Erythroblast (primary cell): ENCODE measurements at regions not wholly inside any gene's neighbourhood (a gene's known extent, or its start where the extent isn't known, plus 50 kb on each side); places are given as distances from the start of the nearest gene placed in this dataset.

ENCODE experiments used
- DNase-seq, 2 experiments: peaks; one replicate each; lab custom pipeline; 2025; lab: John Stamatoyannopoulos, UW
- GATA1 ChIP-seq: IDR thresholded peaks from 2 replicates; pipeline ENCODE4 v1.6.1; 2011; ENCODE audit warnings: low read depth, mild to moderate bottlenecking, control low read depth, low read length, moderate library complexity
- POLR2A ChIP-seq: IDR thresholded peaks from 2 replicates; pipeline ENCODE4 v1.6.1; 2011; ENCODE audit warnings: mild to moderate bottlenecking, low read length

DNA sequence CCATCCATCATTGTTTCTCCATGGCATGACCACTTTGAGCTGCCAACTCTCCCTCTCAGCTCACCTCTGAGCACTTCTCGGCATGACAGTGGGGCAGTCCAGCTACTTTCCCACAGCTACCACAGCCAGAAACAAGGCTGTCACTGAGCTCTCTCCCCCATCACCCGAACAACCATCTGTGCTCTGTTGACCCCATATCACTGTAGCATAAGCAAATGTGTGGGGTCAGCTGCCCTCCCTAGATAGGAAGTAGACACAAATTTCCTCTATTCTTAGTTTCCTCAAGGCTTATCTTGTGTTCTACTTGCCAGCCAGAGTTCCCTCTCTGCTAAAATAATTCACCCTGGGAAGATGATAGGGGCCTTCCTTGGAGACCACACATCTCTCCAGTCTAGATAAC lies 82.6 kb upstream of the FUT8 start:
- peak in 1 of 2 experiments; percentile 44 for DNase-seq
- TF ChIP-seq GATA1 (no peak), POLR2A (no peak)

DNA sequence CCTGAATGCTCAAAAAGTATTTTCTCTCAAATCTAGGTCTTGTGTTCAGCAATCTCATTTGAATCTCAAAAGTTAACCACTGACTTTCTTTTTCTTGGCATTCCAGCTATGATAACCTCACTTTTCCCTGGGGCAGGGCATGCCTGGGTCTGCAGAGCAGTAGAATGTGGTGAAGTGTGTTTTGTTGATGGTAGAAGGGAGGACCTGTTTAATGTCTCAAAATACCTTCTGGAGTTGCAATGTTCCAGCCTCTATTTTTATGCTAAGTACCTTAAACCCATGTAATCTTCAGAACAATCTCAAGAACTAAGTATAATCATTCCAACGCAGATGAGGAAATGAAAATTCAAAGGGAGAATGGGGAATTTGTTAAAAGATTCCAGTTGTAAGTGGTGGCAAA lies 82.1 kb upstream of the FUT8 start:
- no peak for DNase-seq
- TF ChIP-seq GATA1: no peak
- no peak for TF ChIP-seq POLR2A

- DNase-seq: no peak
- TF ChIP-seq GATA1 (no peak), POLR2A (no peak)
Observed at GRCh38 chr14:65331652-65332051, 80.9 kb upstream of the FUT8 start.

DNA sequence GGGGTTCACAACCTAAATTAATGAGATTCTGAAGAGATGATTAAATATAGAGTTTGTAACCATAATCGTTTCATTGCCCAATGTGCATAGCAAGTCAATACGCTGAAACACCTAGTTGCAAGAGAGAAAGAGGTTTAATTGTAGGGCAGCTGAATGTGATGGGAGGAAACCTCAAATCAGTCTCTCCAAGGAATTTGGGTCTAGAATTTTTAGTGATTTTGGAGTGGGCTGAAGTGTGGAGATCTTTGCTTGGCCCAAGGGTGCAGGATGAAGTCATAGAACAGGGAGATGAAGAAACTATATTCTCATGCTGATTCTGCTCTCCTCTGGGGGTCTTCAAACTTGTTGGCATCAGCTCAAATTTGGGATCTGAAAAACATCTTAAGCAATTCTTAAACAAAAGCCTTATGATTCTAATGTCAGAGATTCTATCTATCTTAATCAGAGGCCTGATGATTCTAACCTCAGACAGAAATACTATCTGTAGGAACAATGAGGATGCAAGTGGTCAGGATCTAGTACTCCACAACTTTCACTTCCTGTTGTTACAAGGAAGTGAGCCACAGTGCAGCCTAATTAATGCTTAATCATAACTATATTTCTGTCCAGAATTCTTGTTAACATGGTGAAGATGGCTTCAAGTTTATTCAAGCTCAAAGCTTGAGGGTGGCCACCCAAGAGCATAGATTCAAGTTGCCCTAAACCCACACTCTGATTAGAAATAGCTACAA lies 80.2 kb upstream of the FUT8 start:
- TF ChIP-seq POLR2A (no peak), GATA1 (no peak)
- DNase-seq: no peak

GRCh38 chr14:65333943-65334687 lies 78.4 kb upstream of the FUT8 start:
- DNase-seq: no peak
- TF ChIP-seq GATA1 (no peak), POLR2A (no peak)

- DNase-seq: peak in 1 of 2 experiments; percentile 40
- no peak for TF ChIP-seq GATA1
- TF ChIP-seq POLR2A: no peak
Observed at GRCh38 chr14:65334765-65335410, 77.6 kb upstream of the FUT8 start.

DNA sequence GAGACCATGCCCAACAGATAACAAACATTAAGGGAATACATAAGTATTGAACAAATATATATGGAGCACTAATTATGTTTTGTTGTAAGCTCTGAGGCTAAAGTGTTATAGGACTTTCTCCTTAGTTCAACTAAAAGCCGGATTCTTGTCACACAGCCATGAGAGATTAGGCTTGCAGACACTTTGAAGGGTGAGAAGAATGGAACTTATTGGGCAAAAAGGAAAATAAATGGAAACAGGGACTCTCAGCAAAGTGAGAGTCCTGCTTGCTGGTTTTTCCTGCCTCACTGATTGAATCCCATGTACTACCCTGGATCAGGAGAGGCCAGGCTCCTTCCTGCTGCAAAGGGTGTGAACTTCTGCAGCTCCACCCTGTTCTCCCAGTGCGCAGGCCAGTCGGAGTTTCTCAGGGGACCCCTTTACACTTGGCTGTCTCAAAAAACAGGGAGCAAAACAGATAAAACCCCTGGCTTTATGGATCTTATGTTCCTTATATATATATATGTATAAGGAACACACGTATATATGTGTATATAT lies 77.1 kb upstream of the FUT8 start:
- TF ChIP-seq GATA1 (no peak), POLR2A (no peak)

DNA sequence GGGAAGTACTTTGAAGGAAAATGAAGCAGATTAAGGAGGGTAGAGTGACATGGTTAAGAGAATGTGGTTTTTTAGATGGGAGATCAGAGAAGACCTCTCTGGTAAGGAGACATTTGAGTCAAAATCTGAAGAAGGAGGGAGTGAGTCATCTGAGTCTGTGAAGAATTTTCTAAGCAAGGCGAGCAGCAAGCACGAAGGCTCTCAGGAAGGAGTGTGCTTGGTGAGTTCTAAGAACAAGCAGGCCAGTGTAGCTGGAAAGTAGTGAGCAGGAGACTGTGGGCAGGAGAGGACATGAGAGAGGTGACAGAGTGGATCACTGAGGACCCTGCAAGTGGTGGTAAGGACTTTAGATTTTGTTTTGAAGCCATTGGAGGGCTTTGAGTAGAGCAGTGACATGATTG lies 76.3 kb upstream of the FUT8 start:
- DNase-seq: no peak
- no peak for TF ChIP-seq POLR2A
- TF ChIP-seq GATA1: no peak

More for the DNA sequence above, 77.1 kb upstream of the FUT8 start:
- no peak for DNase-seq

GRCh38 chr14:65339866-65340265 lies 72.7 kb upstream of the FUT8 start:
- no peak for TF ChIP-seq POLR2A
- TF ChIP-seq GATA1: no peak
- DNase-seq: no peak

- TF ChIP-seq GATA1 (no peak), POLR2A (no peak)
- no peak for DNase-seq
Observed at GRCh38 chr14:65344011-65344410, 68.5 kb upstream of the FUT8 start.

DNA sequence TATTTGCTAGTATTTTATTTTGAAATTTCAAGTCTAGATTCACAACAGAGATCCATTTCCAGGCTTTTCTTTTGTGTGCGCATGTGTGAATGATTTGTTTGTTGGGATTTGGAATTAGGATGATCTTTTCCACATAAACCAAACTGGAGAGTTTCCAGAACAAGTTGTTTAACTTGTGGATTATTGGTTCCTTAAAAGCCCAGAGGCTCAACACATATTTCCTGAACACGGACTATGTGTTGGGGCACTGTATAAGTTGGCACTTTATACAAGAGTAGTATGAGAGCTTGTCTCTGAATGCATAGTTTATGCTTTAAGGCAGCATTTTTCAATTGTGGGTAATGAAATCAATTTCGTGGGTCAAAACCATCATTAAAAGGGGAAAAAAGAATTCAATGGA lies 67.3 kb upstream of the FUT8 start:
- DNase-seq: no peak
- TF ChIP-seq POLR2A (no peak), GATA1 (no peak)

- no peak for DNase-seq
- TF ChIP-seq GATA1: no peak
- no peak for TF ChIP-seq POLR2A
Observed at GRCh38 chr14:65346474-65346873, 66.1 kb upstream of the FUT8 start.

- DNase-seq: no peak
- TF ChIP-seq POLR2A (no peak), GATA1 (no peak)
Observed at GRCh38 chr14:65346895-65347294, 65.6 kb upstream of the FUT8 start.

- DNase-seq: no peak
- TF ChIP-seq GATA1: no peak
- TF ChIP-seq POLR2A: no peak
Observed at GRCh38 chr14:65348137-65348536, 64.4 kb upstream of the FUT8 start.

DNA sequence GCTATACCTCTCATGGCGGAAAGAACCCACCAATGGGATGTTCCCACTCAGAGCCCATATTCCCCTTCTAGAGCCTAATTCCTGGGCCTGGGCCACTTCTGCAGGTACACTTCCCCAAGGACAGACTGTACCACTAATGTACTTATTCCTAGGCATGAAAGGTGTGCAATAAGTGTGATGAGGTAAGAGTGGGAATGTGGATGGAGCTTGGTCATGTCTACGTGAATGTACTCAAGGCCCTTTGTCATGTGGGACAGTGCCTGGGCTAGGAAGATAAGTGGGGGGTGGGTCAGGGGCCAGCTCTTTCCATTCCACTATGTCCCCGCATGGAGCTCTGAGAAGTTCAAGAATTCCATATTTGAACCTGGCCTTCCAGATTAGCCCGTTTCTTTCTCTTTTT lies 63.4 kb upstream of the FUT8 start:
- no peak for TF ChIP-seq POLR2A
- no peak for TF ChIP-seq GATA1
- no peak for DNase-seq
